SK-N-MC (cell line): ENCODE measurements at regions not wholly inside any gene's neighbourhood (a gene's known extent, or its start where the extent isn't known, plus 50 kb on each side); places are given as distances from the start of the nearest gene placed in this dataset.

ENCODE experiments used
- EZH2 ChIP-seq: fragments of 200-600 bp; sonication (generic); IDR thresholded peaks from one replicate; pipeline ENCODE4 v1.6.1; 2017; ENCODE audit warnings: antibody characterized with exemption
- POLR2AphosphoS5 ChIP-seq: IDR thresholded peaks from 2 replicates; pipeline ENCODE4 v1.6.1; 2012; ENCODE audit warnings: mild to moderate bottlenecking, low read depth, low read length, borderline replicate concordance

- no peak for TF ChIP-seq EZH2
- no peak for TF ChIP-seq POLR2AphosphoS5
Observed at GRCh38 chr2:196409376-196409775, 230.1 kb upstream of the CCDC150 start.
